Testis (tissue), 2 donors: ENCODE measurements at regions not wholly inside any gene's neighbourhood (a gene's known extent, or its start where the extent isn't known, plus 50 kb on each side); places are given as distances from the start of the nearest gene placed in this dataset.

Experiments
- DNase-seq: peaks from one replicate; pipeline ENCODE4 v3.0.0-alpha.2; 2019
- H3K27ac ChIP-seq, 2 donors: fragments of 200-600 bp; sonication (generic); one replicate each; pipeline ENCODE4 v1.5.1; 2019
- H3K27me3 ChIP-seq: fragments of 200-600 bp; sonication (generic); one replicate; pipeline ENCODE4 v1.5.1; 2019
- H3K36me3 ChIP-seq: fragments of 200-600 bp; sonication (generic); one replicate; pipeline ENCODE4 v1.5.1; 2017; ENCODE audit warnings: low read depth; ENCODE audit errors: missing control alignments
- H3K4me1 ChIP-seq: fragments of 200-600 bp; sonication (generic); one replicate; pipeline ENCODE4 v1.5.1; 2019
- H3K4me3 ChIP-seq, 2 donors: fragments of 200-600 bp; sonication (generic); one replicate each; pipeline ENCODE4 v1.5.1; 2017 to 2019
- H3K9me3 ChIP-seq: fragments of 200-600 bp; sonication (generic); one replicate; pipeline ENCODE4 v1.5.1; 2017
- CTCF ChIP-seq, 3 experiments: fragments of 450-650 bp in 2 of 3; fragments of 200-600 bp in 1 of 3; sonication (generic) in 1 of 3; IDR thresholded peaks; one replicate each; pipeline ENCODE4 v1.5.1; 2016 to 2019; ENCODE audit warnings: antibody characterized with exemption in 3 of 3, mild to moderate bottlenecking in 2 of 3, moderate library complexity in 1 of 3
- POLR2A ChIP-seq: fragments of 450-650 bp; IDR thresholded peaks from one replicate; pipeline ENCODE4 v1.6.1; 2017; ENCODE audit warnings: antibody characterized with exemption, mild to moderate bottlenecking, moderate library complexity
- WGBS, 2 donors: methylation state at CpG; one replicate each; pipeline ENCODE4 v1.1.5; 2018; 5-methylcytosine and 5-hydroxymethylcytosine counted together
- intact Hi-C: fragments of 100-400 bp; cut with DNase I; formaldehyde crosslinking; loops from one replicate; pipeline ENCODE4 v1.15.1; 2023; ENCODE audit warnings: low total_unique reads

DNA sequence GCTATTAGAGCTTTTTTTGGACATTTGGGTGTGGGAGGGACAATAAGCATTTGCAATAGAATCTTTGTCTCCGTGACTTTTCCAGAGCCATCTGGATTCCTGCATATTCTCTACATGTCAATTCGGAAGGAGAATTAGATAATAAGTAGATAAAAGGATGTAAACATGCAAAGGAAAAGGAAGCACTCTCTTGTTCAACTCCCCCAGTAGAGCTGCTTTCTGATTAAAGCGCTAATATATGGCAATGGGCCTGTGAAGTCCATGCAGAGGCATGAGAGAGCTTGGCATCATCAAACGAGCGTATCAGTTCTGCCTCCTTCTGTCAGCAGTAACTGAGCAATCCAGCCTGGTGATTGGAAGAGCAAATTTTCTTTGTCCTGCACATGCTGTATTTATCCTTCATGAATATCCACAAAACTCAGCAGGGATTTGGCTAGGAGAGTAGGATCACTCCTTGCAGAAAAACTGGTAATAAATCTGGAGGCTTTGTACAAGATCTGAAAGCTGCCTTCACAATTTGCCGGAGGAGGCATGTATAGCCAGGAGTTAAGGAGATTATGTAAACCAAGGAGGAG, 1752.9 kb downstream of the MAT2B start:
- no peak for DNase-seq
- Histone ChIP-seq H3K9me3 (no peaks in the 10 kb centered on the region), H3K36me3 (no peaks in the 10 kb centered on the region), H3K4me1 (no peaks in the 10 kb centered on the region), H3K4me3 (no peak overlapping the region), H3K27me3 (no peaks in the 10 kb centered on the region), H3K27ac (no peak overlapping the region)
- intact Hi-C loops, result no loop called here
- whole genome bisulfite sequencing, 2 donors, result 47 to 51% methylated on average over 6 of the region's 6 CpGs
- TF ChIP-seq CTCF (IDR thresholded peaks at IDR 0.05) (no peak), POLR2A (no peak)

DNA sequence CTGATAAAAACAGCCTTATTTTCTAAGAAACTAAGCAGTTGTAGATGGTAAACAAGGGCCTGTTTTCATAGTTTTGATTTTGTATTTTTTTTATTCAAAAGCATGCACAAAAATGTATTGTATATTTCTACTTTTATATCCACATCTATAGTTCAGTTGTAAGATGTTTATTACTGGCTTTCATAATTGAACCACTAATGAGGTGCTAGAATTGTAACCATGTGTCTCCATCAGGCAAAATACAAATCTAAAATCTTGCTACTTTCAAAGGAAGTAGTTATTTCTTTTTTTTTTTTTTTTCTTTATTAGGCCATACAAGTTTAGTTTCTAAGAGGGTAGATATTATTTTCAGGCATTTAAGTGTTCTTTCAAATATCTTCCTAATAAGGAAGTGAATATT, 1755.0 kb downstream of the MAT2B start:
- H3K4me1 ChIP-seq, result no peaks in the 10 kb centered on the region
- H3K27me3 ChIP-seq, result no peaks in the 10 kb centered on the region
- H3K27ac ChIP-seq, result no peak overlapping the region
- no peak for DNase-seq
- H3K4me3 ChIP-seq, result no peak overlapping the region
- H3K9me3 ChIP-seq, result no peaks in the 10 kb centered on the region
- no peak for TF ChIP-seq CTCF (IDR thresholded peaks at IDR 0.05)
- no peak for TF ChIP-seq POLR2A
- no peaks in the 10 kb centered on the region for H3K36me3 ChIP-seq
- intact Hi-C loops, result no loop called here

DNA sequence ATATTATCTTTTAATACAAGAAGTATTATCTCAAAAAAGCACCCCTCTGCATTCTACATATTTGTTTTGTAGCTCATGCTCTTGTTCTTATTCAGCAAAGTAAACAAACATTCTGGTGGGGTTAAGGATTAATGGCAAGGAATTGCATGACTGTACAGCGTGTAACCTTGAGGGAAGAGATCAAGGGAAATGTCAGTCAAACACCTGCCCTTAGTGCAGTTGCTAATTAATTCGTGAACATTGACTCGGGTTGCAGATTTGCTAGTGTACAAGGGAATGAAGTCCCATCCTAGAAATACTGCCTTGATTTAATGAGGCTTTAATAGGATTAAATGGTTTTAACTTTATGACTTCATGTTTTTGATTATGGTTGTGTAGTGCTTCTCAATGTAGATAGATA, 1758.1 kb downstream of the MAT2B start:
- Histone ChIP-seq H3K4me1 (no peaks in the 10 kb centered on the region), H3K9me3 (no peaks in the 10 kb centered on the region), H3K4me3 (no peak overlapping the region), H3K36me3 (no peaks in the 10 kb centered on the region), H3K27me3 (no peaks in the 10 kb centered on the region), H3K27ac (no peak overlapping the region)
- intact Hi-C loops, result no loop called here
- DNase-seq, result no peak
- WGBS, 2 donors, result 51 to 75% methylated on average over 3 of the region's 3 CpGs
- TF ChIP-seq POLR2A, result no peak
- no peak for TF ChIP-seq CTCF (IDR thresholded peaks at IDR 0.05)

- TF ChIP-seq POLR2A (no peak), CTCF (IDR thresholded peaks at IDR 0.05) (no peak)
- Histone ChIP-seq H3K9me3 (no peaks in the 10 kb centered on the region), H3K4me3 (no peak overlapping the region), H3K27ac (no peak overlapping the region), H3K36me3 (no peaks in the 10 kb centered on the region), H3K27me3 (no peaks in the 10 kb centered on the region), H3K4me1 (no peaks in the 10 kb centered on the region)
- no peak for DNase-seq
- 62 to 72% methylated on average over 4 of the region's 4 CpGs for WGBS, 2 donors
- intact Hi-C loops, result no loop called here
Measured at GRCh38 chr5:165266939-165267338, 1761.5 kb downstream of the MAT2B start.

GRCh38 chr5:165272436-165272835, 1767.0 kb downstream of the MAT2B start:
- Histone ChIP-seq H3K36me3 (no peaks in the 10 kb centered on the region), H3K27me3 (no peaks in the 10 kb centered on the region), H3K9me3 (no peaks in the 10 kb centered on the region), H3K27ac (no peak overlapping the region), H3K4me3 (no peak overlapping the region), H3K4me1 (no peaks in the 10 kb centered on the region)
- no peak for DNase-seq
- no peak for TF ChIP-seq CTCF (IDR thresholded peaks at IDR 0.05)
- TF ChIP-seq POLR2A, result no peak
- intact Hi-C loops, result no loop called here
- 60 to 64% methylated on average over 2 of the region's 2 CpGs for WGBS, 2 donors
